Neural cell (in vitro differentiated cells): ENCODE measurements at regions not wholly inside any gene's neighbourhood (a gene's known extent, or its start where the extent isn't known, plus 50 kb on each side); places are given as distances from the start of the nearest gene placed in this dataset.

Experiments
- H2AFZ ChIP-seq: fragments of 200-600, 300-800 bp; sonication (generic), shearing (Covaris generic); 2 replicates; pipeline ENCODE4 v1.6.0; 2014; ENCODE audit warnings: low read depth, mild to moderate bottlenecking, antibody characterized with exemption, low read length, moderate library complexity
- H3F3A ChIP-seq: fragments of 200-600 bp; shearing (Covaris generic); 2 replicates; pipeline ENCODE4 v1.6.1; 2016; ENCODE audit warnings: mild to moderate bottlenecking, moderate library complexity, mixed read lengths, antibody characterized with exemption, low read length; ENCODE audit not compliant: insufficient read depth, poor library complexity, severe bottlenecking
- H3K27ac ChIP-seq: fragments of 200-600, 300-800 bp; sonication (generic), shearing (Covaris generic); 2 replicates; pipeline ENCODE4 v1.5.1; 2014; ENCODE audit warnings: mild to moderate bottlenecking, low read length, moderate library complexity
- H3K27me3 ChIP-seq: fragments of 300-800, 200-600 bp; sonication (generic), shearing (Covaris generic); 2 replicates; pipeline ENCODE4 v1.6.0; 2014; ENCODE audit warnings: mild to moderate bottlenecking, low read depth, low read length, moderate library complexity; ENCODE audit not compliant: insufficient read depth
- H3K36me3 ChIP-seq: fragments of 300-800, 200-600 bp; sonication (generic), shearing (Covaris generic); 2 replicates; pipeline ENCODE4 v1.5.1; 2014; ENCODE audit warnings: mild to moderate bottlenecking, antibody characterized with exemption, low read length, moderate library complexity; ENCODE audit not compliant: insufficient read depth
- H3K4me2 ChIP-seq: fragments of 300-800, 200-600 bp; sonication (generic), shearing (Covaris generic); 2 replicates; pipeline ENCODE4 v1.6.0; 2014; ENCODE audit warnings: mild to moderate bottlenecking, low read length
- H3K4me3 ChIP-seq: fragments of 300-800, 200-600 bp; sonication (generic), shearing (Covaris generic); 2 replicates; pipeline ENCODE4 v1.5.1; 2014; ENCODE audit warnings: mild to moderate bottlenecking, low read length, moderate library complexity
- H3K79me2 ChIP-seq: fragments of 200-600 bp; shearing (Covaris generic); replicated peaks from 2 replicates; pipeline ENCODE4 v1.6.0; 2014; ENCODE audit warnings: mild to moderate bottlenecking, low read length, moderate library complexity; ENCODE audit not compliant: insufficient read depth
- H3K9ac ChIP-seq: fragments of 300-800, 200-600 bp; sonication (generic), shearing (Covaris generic); 2 replicates; pipeline ENCODE4 v1.6.1; 2016; ENCODE audit warnings: mild to moderate bottlenecking, low read length, mixed read lengths
- H3K9me2 ChIP-seq: fragments of 200-600 bp; shearing (Covaris generic); 2 replicates; pipeline ENCODE4 v1.6.1; 2016; ENCODE audit warnings: mild to moderate bottlenecking, low read length, mixed read lengths; ENCODE audit not compliant: insufficient read depth
- H3K9me3 ChIP-seq: fragments of 200-600, 300-800 bp; sonication (generic), shearing (Covaris generic); 2 replicates; pipeline ENCODE4 v1.6.1; 2016; ENCODE audit warnings: mild to moderate bottlenecking, mixed run types, low read length, moderate library complexity, mixed read lengths
- H4K20me1 ChIP-seq: fragments of 200-600 bp; shearing (Covaris generic); 2 replicates; pipeline ENCODE4 v1.6.1; 2016; ENCODE audit warnings: mild to moderate bottlenecking, mixed run types; ENCODE audit not compliant: insufficient read depth
- CTCF ChIP-seq: fragments of 450-650 bp; IDR thresholded peaks from 2 replicates; pipeline ENCODE4 v1.5.1; 2014; ENCODE audit warnings: antibody characterized with exemption, mild to moderate bottlenecking, moderate library complexity; ENCODE audit not compliant: poor library complexity, severe bottlenecking
- EP300 ChIP-seq: fragments of 450-650 bp; conservative IDR thresholded peaks from 2 replicates; pipeline ENCODE4 v1.6.1; 2014; ENCODE audit warnings: antibody characterized with exemption, mild to moderate bottlenecking, moderate library complexity; ENCODE audit not compliant: poor library complexity, severe bottlenecking
- EZH2 ChIP-seq: fragments of 200-600, 300-800 bp; shearing (Covaris generic), sonication (generic); IDR thresholded peaks from 2 replicates; pipeline ENCODE4 v1.6.1; 2014; ENCODE audit warnings: antibody characterized with exemption, low read length, borderline replicate concordance, mild to moderate bottlenecking; ENCODE audit not compliant: insufficient read depth, poor library complexity, severe bottlenecking
- MXI1 ChIP-seq: fragments of 450-650 bp; conservative IDR thresholded peaks from 2 replicates; pipeline ENCODE4 v1.6.1; 2014; ENCODE audit warnings: antibody characterized with exemption, mild to moderate bottlenecking; ENCODE audit not compliant: poor library complexity, severe bottlenecking
- POLR2AphosphoS5 ChIP-seq: IDR thresholded peaks from 2 replicates; pipeline ENCODE4 v1.6.1; 2012
- RAD21 ChIP-seq: fragments of 450-650 bp; conservative IDR thresholded peaks from 2 replicates; pipeline ENCODE4 v1.6.1; 2014; ENCODE audit warnings: antibody characterized with exemption, mild to moderate bottlenecking, moderate library complexity
- REST ChIP-seq: IDR thresholded peaks from 2 replicates; pipeline ENCODE4 v1.6.1; 2012; ENCODE audit warnings: borderline replicate concordance
- SMC3 ChIP-seq: fragments of 450-650 bp; conservative IDR thresholded peaks from 2 replicates; pipeline ENCODE4 v1.6.1; 2014; ENCODE audit warnings: antibody characterized with exemption, mild to moderate bottlenecking, moderate library complexity; ENCODE audit not compliant: poor library complexity
- TAF1 ChIP-seq: IDR thresholded peaks from 2 replicates; pipeline ENCODE4 v1.6.1; 2012; ENCODE audit warnings: low read depth

- Histone ChIP-seq H3K4me3 (no peak overlapping the region), H3K36me3 (no peaks in the 10 kb centered on the region), H4K20me1 (no peaks in the 10 kb centered on the region), H3K79me2 (no peaks in the 10 kb centered on the region), H3K9ac (no peak overlapping the region), H3F3A (no peaks in the 10 kb centered on the region), H2AFZ (no peak overlapping the region), H3K9me2 (no peaks in the 10 kb centered on the region), H3K9me3 (no peaks in the 10 kb centered on the region), H3K27me3 (no peaks in the 10 kb centered on the region), H3K4me2 (no peak overlapping the region), H3K27ac (no peak overlapping the region)
- TF ChIP-seq CTCF (no peak), REST (no peak), EZH2 (no peak), MXI1 (no peak), EP300 (no peak), SMC3 (no peak), POLR2AphosphoS5 (no peak), RAD21 (no peak), TAF1 (no peak)
These were observed 423.7 kb downstream of the ATP23 start for GRCh38 chr12:58365087-58365390.

- Histone ChIP-seq H4K20me1 (no peaks in the 10 kb centered on the region), H3K9me2 (no peaks in the 10 kb centered on the region), H3K9ac (no peak overlapping the region), H3F3A (no peaks in the 10 kb centered on the region), H3K27me3 (no peaks in the 10 kb centered on the region), H3K9me3 (no peaks in the 10 kb centered on the region), H3K4me2 (no peak overlapping the region), H3K36me3 (no peaks in the 10 kb centered on the region), H2AFZ (no peak overlapping the region), H3K27ac (no peak overlapping the region), H3K4me3 (no peak overlapping the region), H3K79me2 (no peaks in the 10 kb centered on the region)
- TF ChIP-seq EZH2: no peak
- no peak for TF ChIP-seq REST
- no peak for TF ChIP-seq RAD21
- no peak for TF ChIP-seq EP300
- TF ChIP-seq SMC3: no peak
- TF ChIP-seq CTCF: no peak
- no peak for TF ChIP-seq POLR2AphosphoS5
- no peak for TF ChIP-seq TAF1
- TF ChIP-seq MXI1: no peak
These were observed 425.7 kb downstream of the ATP23 start for GRCh38 chr12:58367041-58367440.
